ENCODE measurements at regions not wholly inside any gene's neighbourhood (a gene's known extent, or its start where the extent isn't known, plus 50 kb on each side); places are given as distances from the start of the nearest gene placed in this dataset.

DNA sequence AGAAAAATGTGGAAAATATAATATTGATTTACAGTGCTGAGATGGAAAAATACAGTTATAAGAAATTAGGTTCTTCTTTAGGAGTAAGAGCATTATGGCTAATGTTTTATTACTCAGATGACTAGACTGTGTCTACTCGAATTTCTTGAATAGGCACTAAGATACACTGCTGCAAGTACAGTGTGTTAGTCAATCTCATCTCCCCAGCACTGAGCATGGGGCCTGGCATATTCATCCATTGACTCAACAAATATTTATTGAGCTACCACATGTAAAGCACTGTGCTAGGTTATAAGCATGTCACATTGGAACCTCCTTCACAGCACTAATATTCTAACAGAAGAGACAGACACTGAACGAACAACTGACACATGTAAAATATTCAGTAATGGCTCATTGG, 242.5 kb upstream of the GPC6 start:
- no peak overlapping the region for H3K4me3 ChIP-seq (ENCODE audit: insufficient read depth, low read depth, low read length)
- H3K36me3 ChIP-seq (replicated peaks; ENCODE audit: control insufficient read depth, insufficient read depth, low read length), result no peaks in the 10 kb centered on the region
- no peak for DNase-seq

DNA sequence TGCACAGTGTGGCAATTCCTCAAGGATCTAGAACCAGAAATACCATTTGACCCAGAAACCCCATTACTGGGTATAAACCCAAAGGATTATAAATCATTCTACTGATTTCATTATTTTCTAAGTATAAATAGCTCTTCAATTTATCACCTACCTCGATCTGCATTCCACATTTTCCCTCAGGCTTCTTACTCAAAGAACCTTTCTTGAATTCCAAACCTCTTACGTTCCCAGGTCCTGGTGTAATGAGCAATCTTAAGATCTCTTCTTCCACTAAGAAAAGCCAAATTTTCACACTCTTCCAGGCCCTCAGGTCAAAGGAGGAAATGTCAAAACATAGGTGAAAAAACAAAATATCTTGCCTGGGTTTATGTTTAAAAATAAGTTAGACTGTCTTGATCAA, 237.3 kb upstream of the GPC6 start:
- no peaks in the 10 kb centered on the region for H3K27me3 ChIP-seq (ENCODE audit: control insufficient read depth, insufficient read depth, low read length)
- no peak for DNase-seq
- no peak overlapping the region for H3K4me3 ChIP-seq (ENCODE audit: insufficient read depth, low read depth, low read length)
- no peaks in the 10 kb centered on the region for H3K36me3 ChIP-seq (replicated peaks; ENCODE audit: control insufficient read depth, insufficient read depth, low read length)

More for the DNA sequence above, 242.5 kb upstream of the GPC6 start:
- no peaks in the 10 kb centered on the region for H3K27me3 ChIP-seq (ENCODE audit: control insufficient read depth, insufficient read depth, low read length)

DNA sequence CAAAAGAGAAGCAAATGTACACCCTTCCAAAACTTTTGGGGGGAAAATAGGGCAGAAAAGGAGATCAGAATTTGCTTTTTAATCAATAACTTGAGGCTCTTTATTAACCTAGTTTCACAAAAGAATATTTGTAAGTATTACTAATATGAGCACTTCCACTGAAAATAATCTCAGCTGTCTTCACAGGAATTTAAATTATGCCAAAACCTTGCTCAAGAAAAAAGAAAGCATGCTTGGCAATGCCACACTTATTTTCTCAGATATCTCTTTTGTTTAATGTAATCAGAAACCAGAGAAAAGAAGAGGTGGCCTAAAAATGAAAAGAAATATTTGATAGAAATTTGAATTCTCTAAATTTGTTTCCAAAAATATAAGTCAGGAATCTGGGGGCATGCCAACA, 234.9 kb upstream of the GPC6 start:
- Histone ChIP-seq H3K36me3 (replicated peaks; ENCODE audit: control insufficient read depth, insufficient read depth, low read length) (no peaks in the 10 kb centered on the region), H3K4me3 (ENCODE audit: insufficient read depth, low read depth, low read length) (no peak overlapping the region), H3K27me3 (ENCODE audit: control insufficient read depth, insufficient read depth, low read length) (no peaks in the 10 kb centered on the region)
- DNase-seq, result no peak

DNA sequence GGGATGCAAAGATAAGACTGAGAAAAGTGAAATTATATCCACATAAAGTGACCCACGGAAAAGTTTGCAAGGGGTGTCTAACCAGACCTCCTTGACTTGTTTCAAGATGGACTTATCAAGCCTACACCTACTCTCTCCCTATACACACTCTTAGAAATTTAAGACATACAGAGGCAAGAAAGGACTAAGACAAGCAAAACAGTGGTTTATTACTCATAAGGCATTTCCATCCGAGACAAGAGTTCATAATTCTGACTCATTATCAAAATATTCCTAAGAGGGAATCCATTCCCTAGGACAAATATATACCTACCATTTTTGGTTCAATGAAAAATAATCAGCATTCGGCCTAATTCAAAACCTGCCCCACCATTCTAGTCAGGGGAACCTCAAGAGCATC, 232.6 kb upstream of the GPC6 start:
- Histone ChIP-seq H3K4me3 (ENCODE audit: insufficient read depth, low read depth, low read length) (no peak overlapping the region), H3K36me3 (replicated peaks; ENCODE audit: control insufficient read depth, insufficient read depth, low read length) (no peaks in the 10 kb centered on the region), H3K27me3 (ENCODE audit: control insufficient read depth, insufficient read depth, low read length) (no peaks in the 10 kb centered on the region)
- no peak for DNase-seq

DNA sequence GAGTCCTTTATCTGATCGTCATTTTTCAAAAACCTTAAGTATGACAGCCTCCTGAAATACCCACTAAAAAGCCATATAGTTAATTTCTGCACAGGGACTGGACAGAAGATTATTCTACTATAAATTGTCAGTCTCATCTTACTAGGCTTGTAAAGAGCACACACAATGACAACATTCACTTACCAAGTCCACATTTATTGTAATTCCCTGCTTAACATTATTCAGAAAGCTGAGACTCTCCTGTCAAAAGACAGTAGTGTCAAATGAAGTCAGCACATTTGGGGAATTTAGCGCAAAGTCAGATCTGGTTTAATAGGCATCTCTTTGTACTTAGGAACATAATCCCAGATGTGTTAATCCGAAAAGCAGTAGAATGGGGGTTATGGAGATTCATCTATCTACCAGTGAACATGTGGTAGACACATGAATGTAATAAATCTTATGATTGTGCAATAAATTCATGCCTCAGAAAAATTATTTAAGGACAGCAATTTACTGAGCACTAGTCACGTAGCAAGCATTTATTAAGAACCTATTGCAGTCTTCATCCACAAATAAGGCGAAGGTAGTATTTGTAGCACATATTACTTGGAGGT, 224.6 kb upstream of the GPC6 start:
- no peak for DNase-seq
- Histone ChIP-seq H3K27me3 (ENCODE audit: control insufficient read depth, insufficient read depth, low read length) (no peaks in the 10 kb centered on the region), H3K36me3 (replicated peaks; ENCODE audit: control insufficient read depth, insufficient read depth, low read length) (no peaks in the 10 kb centered on the region), H3K4me3 (ENCODE audit: insufficient read depth, low read depth, low read length) (no peak overlapping the region)

DNA sequence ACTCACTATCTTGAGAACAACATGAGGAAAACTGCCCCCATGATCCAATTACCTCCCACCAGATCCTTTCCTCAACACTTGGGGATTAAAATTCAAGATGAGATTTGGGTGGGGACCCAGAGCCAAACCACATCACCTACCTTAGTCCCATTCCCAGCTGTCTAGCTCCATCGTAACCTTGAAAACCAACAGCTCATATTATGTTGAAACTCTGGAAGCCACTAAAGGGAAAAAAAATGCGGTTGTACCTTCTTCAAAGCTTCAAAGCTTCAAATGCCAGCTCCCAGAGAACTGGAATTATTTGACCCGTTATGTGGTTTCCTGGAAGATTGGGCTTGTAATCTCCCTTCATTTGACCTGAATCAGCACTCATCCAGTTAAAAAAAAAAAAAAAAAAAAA, 223.1 kb upstream of the GPC6 start:
- Histone ChIP-seq H3K27me3 (ENCODE audit: control insufficient read depth, insufficient read depth, low read length) (no peaks in the 10 kb centered on the region), H3K4me3 (ENCODE audit: insufficient read depth, low read depth, low read length) (no peak overlapping the region), H3K36me3 (replicated peaks; ENCODE audit: control insufficient read depth, insufficient read depth, low read length) (no peaks in the 10 kb centered on the region)
- DNase-seq, result no peak

DNA sequence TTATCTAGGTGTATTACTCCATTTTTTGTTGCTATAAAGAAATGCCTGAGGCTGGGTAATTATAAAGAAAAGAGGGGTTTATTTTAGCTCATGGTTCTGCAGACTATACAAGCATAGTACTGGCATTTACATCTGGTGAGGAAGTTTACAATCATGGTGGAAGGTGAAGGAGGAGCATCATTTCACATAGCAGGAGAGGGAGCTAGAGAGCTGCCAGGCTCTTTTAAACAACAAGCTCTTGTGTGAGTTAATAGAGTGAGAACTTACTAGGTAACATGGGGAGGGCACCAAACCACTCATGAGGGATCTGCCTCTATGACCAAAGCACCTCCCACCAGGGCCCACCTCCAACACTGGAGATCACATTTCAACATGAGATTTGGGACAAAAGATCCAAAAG, 221.7 kb upstream of the GPC6 start:
- Histone ChIP-seq H3K36me3 (replicated peaks; ENCODE audit: control insufficient read depth, insufficient read depth, low read length) (no peaks in the 10 kb centered on the region), H3K27me3 (ENCODE audit: control insufficient read depth, insufficient read depth, low read length) (no peaks in the 10 kb centered on the region), H3K4me3 (ENCODE audit: insufficient read depth, low read depth, low read length) (no peak overlapping the region)
- DNase-seq, result no peak

DNA sequence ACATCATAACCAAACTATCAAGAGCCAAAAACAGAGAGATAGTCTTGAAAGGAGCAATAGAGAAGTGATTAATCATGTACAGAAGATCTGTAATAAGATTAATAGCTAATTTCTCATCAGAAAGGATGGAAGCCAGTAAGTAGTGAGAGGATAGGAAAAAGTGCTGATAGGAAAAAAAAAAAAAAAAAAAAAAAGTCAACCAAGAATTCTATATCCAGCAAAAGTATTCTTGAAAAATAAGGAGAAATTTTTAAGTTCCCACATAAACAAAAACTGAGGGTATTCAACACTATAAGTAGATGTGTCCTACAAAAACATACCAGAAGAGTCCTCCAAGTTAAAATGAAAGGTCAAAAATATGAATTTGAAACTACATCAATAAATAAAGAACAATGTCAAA, 218.7 kb upstream of the GPC6 start:
- DNase-seq, result no peak
- Histone ChIP-seq H3K36me3 (replicated peaks; ENCODE audit: control insufficient read depth, insufficient read depth, low read length) (no peaks in the 10 kb centered on the region), H3K27me3 (ENCODE audit: control insufficient read depth, insufficient read depth, low read length) (no peaks in the 10 kb centered on the region), H3K4me3 (ENCODE audit: insufficient read depth, low read depth, low read length) (no peak overlapping the region)

DNA sequence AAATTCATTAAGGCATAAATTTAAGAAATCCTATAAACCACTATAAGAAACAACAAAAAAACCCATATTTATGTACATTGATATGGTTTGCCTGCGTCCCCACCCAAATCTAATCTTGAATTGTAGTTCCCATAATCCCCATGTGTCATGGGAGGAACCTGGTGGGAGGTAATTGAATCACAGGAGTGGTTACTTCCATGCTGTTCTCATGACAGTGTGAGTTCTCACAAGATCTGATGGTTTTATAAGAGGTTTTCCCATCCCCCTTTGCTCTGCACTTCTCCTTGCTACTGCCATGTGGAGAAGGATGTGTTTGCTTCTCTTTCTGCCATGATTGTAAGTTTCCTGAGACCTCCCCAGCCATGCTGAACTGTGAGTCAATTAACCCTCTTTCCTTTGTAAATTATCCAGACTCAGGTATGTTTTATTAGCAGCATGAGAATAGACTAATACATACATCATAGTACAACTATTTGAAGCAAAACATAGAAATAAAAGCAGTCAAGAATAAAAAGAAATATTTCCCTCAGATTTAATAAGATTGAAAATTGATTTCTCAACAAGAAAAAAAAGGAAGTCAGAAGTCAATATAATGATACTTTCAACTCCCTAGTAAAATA, 209.0 kb upstream of the GPC6 start:
- H3K4me3 ChIP-seq (ENCODE audit: insufficient read depth, low read depth, low read length), result no peak overlapping the region
- no peak for DNase-seq
- H3K36me3 ChIP-seq (replicated peaks; ENCODE audit: control insufficient read depth, insufficient read depth, low read length), result no peaks in the 10 kb centered on the region
- no peaks in the 10 kb centered on the region for H3K27me3 ChIP-seq (ENCODE audit: control insufficient read depth, insufficient read depth, low read length)

DNA sequence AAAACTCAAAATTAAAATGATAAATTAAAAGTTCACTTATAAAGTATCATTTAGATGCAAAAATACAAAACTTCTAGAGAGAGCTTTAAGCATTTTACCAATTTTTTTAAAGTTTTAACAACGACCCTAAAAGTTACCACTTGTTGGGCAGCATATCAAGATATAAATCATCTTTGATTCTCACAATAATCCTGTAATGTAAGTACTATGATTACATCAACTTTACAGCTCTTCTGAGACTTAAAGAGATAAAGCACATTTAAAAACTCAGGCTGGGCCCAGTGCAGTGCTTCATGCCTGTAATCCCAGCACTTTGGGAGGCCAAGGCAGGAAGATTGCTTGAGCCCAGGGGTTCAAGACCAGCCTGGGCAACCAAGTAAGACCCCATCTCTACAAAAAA, 202.7 kb upstream of the GPC6 start:
- Histone ChIP-seq H3K36me3 (replicated peaks; ENCODE audit: control insufficient read depth, insufficient read depth, low read length) (no peaks in the 10 kb centered on the region), H3K27me3 (ENCODE audit: control insufficient read depth, insufficient read depth, low read length) (no peaks in the 10 kb centered on the region), H3K4me3 (ENCODE audit: insufficient read depth, low read depth, low read length) (no peak overlapping the region)
- no peak for DNase-seq

DNA sequence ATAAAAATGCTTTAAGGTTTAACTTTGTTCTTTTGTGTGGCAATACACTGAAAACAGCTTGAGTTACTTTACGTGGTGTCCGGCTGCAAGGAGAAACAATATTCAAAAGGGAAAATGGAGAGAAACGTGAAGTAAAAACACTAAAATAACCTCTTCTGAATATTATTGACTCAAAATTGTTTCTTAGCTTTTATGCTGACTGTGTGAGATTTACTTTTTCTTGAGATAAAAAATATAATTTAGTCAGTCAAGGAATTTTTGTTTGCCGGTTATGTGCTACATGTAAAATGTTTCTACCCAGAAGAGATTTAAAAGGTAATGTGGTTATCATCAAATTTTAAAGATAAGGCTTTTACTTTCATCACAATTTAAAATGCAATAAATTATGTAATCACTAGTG, 200.6 kb upstream of the GPC6 start:
- no peak overlapping the region for H3K4me3 ChIP-seq (ENCODE audit: insufficient read depth, low read depth, low read length)
- no peaks in the 10 kb centered on the region for H3K36me3 ChIP-seq (replicated peaks; ENCODE audit: control insufficient read depth, insufficient read depth, low read length)
- no peaks in the 10 kb centered on the region for H3K27me3 ChIP-seq (ENCODE audit: control insufficient read depth, insufficient read depth, low read length)
- no peak for DNase-seq

DNA sequence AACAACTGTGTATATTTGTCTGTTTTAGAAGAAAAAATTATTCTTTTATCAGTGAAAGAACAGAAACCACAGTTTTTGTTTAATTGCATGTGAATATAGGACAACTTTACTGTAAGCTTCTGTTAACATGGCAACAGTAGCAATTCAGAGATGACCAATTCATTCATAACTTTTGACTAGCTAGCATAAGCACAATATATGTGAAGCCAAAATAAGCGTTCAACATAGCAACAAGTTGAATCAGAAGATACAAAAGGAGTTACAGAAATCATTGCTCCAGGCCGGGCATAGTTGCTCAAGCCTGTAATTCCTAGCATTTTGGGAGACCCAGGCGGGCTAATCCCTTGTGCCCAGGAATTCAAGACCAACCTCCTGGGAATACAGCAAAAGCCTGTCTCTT, 197.1 kb upstream of the GPC6 start:
- Histone ChIP-seq H3K4me3 (ENCODE audit: insufficient read depth, low read depth, low read length) (no peak overlapping the region), H3K36me3 (replicated peaks; ENCODE audit: control insufficient read depth, insufficient read depth, low read length) (no peaks in the 10 kb centered on the region), H3K27me3 (ENCODE audit: control insufficient read depth, insufficient read depth, low read length) (no peaks in the 10 kb centered on the region)
- no peak for DNase-seq

DNA sequence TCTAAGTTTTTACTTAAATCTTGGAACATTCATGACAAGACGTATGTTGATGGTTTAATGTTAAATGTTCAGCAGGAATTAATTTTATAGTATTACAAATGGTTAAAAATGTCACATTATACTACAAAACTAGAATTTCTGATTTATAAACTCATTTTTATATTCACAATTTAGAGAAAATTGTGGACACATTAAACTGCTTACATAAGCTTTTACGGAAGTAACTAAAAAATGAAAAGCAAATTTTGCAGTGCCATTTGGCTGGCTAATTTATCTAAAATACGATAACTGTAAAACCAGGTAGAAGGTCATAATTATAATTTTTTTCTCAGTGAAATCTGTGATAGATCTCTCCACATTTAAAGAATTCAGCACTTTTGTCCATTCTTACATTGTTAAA, 190.2 kb upstream of the GPC6 start:
- Histone ChIP-seq H3K4me3 (ENCODE audit: insufficient read depth, low read depth, low read length) (no peak overlapping the region), H3K36me3 (replicated peaks; ENCODE audit: control insufficient read depth, insufficient read depth, low read length) (no peaks in the 10 kb centered on the region; the same call in 1 of the 2 replicates), H3K27me3 (ENCODE audit: control insufficient read depth, insufficient read depth, low read length) (no peaks in the 10 kb centered on the region)
- no peak for DNase-seq

DNA sequence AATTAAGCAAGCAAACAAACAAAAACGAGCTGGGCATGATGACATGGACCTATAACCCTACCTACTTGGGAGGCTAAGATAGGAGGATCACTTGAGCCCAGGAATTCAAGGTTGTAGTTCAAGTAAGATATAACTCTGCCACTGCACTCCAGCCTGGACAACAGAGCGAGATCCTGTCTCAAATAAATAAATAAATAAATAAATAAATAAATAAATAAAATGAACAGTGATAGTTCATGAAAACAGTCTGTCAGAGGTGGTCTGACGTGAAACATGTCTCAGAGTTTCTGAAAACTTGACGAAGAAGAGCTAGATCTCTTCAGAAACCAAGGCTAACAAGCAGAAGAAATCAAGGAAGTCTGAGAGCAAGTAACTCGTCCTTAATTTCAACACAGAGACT, 188.8 kb upstream of the GPC6 start:
- no peak overlapping the region for H3K4me3 ChIP-seq (ENCODE audit: insufficient read depth, low read depth, low read length)
- H3K36me3 ChIP-seq (replicated peaks; ENCODE audit: control insufficient read depth, insufficient read depth, low read length), result no peaks in the 10 kb centered on the region; the same call in 1 of the 2 replicates
- H3K27me3 ChIP-seq (ENCODE audit: control insufficient read depth, insufficient read depth, low read length), result no peaks in the 10 kb centered on the region
- no peak for DNase-seq

DNA sequence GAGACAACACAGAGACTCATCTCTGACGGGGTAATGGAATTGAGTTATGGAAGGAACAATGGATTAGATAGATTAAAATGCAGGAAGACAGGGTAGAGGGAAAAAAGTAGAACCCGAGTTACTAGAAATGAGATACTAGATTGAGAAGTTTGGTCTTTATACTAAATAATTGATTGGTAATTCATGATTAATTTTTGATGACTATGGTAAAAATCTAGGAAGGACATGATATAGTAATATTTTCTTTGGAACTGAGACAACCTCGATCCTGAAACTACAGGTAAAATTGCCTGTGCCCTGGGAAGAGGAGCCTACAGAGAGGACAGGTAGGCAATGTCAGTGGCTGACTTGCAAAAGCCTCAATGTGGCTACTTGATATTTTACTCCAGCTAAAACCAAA, 188.4 kb upstream of the GPC6 start:
- Histone ChIP-seq H3K27me3 (ENCODE audit: control insufficient read depth, insufficient read depth, low read length) (no peaks in the 10 kb centered on the region), H3K36me3 (replicated peaks; ENCODE audit: control insufficient read depth, insufficient read depth, low read length) (no peaks in the 10 kb centered on the region; the same call in 1 of the 2 replicates)
- DNase-seq, result no peak

DNA sequence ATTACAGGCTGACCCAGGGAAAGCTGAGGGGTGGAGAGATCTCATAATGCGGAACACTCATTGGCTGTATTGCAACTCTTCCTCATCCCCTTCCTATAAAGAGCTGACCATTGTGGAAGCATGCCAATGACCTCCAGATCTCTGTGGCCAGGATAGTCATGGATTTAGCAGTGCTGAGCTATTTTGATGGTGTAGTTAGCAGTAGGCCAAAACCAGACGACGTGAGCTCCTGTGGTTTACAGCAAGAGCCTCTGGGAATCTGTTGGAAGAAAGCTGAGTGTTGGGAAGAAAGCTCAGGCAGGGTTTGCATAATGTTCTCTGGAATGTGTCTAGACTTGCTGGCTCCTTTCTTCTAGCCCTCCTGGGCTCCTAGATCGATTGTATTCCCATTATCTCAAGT, 187.5 kb upstream of the GPC6 start:
- no peak for DNase-seq
- Histone ChIP-seq H3K4me3 (ENCODE audit: insufficient read depth, low read depth, low read length) (no peak overlapping the region), H3K36me3 (replicated peaks; ENCODE audit: control insufficient read depth, insufficient read depth, low read length) (no peaks in the 10 kb centered on the region; the same call in 1 of the 2 replicates), H3K27me3 (ENCODE audit: control insufficient read depth, insufficient read depth, low read length) (no peaks in the 10 kb centered on the region)

More for the DNA sequence above, 188.4 kb upstream of the GPC6 start:
- no peak overlapping the region for H3K4me3 ChIP-seq (ENCODE audit: insufficient read depth, low read depth, low read length)
